ENCODE measurements at regions not wholly inside any gene's neighbourhood (a gene's known extent, or its start where the extent isn't known, plus 50 kb on each side); places are given as distances from the start of the nearest gene placed in this dataset.

DNA sequence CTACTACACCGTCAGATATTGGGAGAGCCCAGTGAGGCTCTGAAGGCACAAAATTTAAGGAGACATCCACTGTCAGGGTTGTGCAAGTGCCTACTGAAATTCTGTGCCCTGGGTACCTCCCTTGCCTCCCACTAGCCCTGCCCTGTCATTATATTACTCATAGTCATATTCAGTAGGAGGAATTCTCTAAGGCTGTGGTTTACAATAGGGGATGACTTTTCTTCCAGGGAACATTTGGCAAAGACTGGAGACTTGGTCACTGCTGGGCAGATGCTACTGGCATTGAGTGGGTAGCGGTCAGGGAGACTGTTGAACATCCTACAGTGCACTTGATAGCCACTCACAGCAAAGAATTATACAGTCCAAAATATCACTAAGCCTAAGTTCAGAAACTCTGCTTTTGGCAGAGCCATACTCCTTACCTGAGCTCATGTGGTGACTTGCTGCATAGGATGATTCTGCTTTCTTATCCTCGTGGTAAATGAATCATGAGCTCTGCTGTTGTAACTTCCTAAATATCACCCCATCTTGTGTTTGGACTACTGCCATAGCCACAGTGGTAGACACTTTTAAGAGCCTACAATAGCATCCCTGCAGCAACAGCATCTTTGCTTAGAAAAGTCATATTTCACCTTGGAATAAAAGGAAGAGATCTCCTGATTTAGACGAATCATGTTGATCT, 563.4 kb upstream of the PLXNA2 start:
- no peak for DNase-seq

DNA sequence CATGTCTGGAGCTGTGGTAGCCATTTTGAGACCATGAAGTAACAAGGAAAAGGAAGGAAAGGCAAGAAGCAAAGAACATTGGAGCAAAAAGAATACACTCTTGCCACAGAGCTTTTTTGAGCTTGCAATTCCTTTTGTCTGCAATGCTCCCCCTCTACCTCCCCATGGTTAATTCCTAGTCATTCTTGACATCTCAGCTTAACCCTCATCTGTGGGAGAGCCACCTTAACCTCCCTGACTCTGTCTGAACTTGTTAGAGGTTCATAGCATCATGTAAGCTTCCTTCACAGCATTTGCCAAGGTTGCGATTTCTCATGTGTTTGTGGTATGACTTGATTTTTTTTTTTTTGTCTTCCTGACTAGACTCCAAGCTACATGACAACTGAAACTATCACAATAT, 564.1 kb upstream of the PLXNA2 start:
- DNase-seq: no peak

DNA sequence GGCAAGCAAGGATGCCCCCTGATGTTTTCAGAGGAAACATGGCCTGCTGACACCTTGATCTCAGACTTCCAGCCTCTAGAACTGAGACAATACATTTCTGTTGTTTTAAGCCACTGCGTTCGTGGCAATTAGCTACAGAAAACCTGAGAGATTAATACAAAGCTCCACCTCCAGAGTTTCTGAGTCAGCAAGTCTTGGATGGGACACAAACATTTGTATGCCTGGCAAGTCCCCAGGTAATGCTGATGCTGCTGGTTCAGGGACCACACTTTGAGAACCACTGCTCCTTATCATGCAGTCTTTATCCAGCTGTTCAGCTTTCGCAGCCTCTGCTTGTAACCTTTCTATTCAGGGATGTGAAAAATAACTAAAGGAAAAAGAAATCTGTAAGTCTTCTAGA, 565.7 kb upstream of the PLXNA2 start:
- DNase-seq: no peak

DNA sequence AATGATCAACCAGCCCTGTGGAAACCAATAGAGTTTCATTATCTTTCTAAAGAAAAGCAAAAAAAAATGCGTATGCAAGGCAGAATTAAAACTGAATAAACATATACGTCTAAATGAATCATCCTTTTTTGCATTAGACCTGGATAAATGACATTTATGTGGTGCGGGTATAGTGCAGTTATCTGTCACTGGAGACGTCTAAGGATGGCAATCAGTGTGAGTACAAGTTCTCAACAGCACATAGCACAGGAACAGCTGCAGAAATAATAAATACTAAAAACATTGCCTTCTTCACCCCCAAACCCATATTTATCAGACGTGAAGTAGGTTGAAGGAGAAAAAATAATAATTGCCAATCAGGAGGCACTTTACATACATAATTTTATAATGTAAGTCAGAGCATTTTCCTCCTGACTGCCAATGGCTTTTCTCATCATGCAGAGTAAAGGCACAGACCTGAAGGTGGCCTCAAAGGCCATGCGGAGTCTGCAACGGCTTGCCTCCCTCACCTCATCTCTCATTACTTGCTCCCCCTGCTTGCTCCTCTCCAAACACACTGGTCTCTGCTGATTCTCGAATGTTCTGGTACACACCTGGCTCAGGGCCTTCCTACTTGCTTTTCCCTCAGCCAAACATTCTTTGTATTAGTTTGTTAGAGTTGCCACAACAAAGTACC, 574.7 kb upstream of the PLXNA2 start:
- DNase-seq: no peak

DNA sequence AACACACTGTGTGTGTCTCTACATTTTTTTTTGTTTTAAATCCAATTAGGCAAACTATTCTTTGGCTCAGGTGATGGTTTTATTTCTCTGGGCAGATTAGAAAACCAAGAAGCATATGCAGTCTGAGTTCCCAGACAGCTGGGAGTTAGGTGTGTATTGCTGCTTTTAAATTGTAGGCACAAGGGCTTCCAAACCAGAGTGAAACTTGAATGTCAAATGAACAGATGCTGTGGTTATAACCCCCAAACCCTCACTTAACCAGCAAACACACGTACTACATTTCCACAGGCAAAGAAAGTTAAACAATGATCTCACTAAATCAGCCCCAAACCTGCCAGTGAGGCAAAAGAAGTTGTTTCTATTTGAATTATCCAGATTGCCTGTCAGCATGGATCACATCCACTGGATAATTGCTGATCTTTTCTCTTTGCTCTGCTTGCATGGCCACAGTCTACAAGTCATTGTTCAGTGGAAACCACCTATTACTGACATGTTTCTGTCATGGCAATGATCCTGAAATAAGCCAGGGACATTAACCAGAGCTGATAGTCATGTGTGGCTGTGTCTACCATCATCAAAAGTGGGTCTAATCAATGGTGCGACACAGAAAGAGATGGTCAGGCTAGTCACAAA, 576.5 kb upstream of the PLXNA2 start:
- no peak for DNase-seq

DNA sequence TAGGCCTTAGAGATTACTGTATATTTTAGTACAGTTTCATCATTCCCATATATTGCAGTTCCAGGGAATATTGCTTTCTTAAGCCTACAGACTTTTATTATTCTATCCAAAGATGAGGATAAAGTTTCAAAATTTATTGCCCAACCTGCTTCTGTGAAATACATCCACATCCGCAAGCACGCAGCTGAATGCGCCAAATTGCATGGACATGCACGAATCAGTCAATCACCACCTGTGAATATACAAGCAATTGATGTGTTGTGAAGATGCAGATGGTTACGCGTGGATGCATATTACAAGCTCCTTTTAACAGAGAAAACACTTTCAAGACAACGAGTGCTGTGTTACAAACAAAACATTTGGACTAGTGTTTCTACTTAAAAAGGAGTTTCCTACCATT, 577.8 kb upstream of the PLXNA2 start:
- DNase-seq: no peak

DNA sequence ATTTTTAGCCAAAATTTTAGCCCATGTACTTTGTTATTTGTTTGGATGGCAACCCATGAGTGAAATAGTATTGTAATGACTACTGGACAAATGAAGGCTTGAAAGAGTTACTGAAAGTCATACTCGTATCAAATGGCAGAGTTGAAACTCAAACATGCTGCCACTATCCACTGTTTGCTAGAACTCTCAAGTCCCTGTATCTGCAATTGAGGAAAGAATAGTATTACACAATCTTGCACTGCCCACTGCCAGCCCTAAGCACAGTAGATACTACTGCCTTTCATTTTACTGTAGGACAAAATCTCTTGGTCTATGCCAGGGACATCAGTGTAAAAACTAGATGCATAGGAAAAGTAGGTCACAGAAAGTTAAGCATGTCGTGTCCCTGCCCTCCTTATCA, 581.1 kb upstream of the PLXNA2 start:
- DNase-seq: no peak

DNA sequence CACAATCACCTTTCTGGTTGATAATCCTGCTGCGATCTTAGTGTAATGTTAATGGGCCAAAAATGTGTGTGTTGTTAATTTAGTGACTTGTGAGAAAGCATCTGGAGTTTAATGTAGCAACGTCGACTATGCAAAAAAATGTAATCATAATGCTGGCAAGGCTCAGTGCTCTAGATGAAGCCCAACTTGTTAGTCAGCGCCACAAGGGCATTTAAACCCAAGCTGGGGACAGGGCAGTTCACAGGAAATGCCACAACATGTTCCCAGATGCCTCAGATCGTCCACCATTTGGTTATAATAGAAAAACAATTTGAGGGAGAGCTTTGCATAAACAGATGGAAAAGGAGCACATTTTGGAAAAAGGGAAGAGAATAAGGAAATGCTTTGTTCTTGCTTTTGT, 585.4 kb upstream of the PLXNA2 start:
- no peak for DNase-seq

DNA sequence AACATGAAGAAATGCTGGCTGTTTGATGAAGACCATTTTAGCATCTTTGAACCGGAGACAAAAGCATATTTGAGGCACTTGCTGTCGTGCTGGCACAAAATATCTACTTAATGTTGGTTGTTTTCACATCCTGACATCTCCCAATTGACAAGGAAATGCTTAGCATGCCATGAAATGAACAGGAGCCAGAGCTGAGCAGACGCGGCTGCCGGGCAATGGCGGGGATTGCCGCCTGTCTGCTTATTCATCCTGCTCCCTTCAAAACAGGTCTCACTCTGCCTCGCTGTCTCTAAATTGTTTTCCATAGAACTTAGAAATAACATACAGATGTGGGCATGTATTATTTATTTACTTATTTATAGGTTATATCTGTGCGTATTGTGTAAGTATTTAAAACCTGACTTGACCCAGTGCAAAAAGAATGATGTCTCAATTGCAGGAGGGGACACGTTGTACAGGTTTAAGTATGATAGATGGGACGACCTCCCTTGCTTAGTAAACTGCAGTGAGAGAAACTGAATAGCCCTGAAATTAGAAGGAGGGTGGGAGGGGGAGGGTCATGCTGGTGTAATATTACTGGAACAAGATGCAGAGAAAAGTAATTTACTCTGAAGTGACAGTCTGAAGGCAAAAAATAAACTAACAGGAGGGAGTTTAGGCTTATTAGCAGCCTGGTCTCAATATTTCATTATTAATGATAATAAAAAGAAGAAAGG, 590.4 kb upstream of the PLXNA2 start:
- DNase-seq: no peak

DNA sequence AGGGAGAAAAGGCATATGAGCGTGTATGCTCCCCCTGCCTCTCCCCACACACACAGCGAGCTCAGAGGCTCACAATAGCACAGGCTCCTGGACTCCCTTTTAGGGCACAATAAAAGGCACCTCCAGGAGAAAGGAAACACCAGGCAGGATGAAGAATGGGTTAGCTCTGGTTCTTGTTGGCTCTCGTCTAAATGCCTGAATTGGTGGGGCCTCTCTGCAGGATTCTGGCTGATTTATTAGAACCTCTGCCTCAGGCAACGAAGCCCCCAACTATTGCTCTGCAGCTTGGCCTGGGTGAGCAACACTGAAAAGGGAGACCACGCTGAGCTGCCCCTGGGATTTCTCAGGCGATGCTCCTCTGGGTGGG, 590.9 kb upstream of the PLXNA2 start:
- DNase-seq: no peak

DNA sequence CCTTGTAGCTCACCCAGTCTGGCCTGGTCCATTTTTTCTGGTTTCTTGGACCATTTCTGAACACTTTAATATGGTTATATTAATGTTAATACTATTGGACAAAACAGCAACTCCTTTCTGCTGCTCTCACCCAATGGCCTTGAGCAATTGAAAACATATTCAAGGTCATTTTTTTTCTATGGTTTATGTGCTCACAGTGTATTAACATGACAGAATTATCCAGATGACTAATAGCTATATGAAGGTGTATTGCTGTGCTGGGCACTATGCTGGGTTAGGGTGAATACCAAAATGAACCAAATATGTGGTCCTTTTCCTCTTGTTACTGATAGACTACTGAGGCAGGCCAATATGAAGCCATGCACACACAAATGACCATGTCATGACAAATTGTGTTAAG, 591.6 kb upstream of the PLXNA2 start:
- DNase-seq: no peak

DNA sequence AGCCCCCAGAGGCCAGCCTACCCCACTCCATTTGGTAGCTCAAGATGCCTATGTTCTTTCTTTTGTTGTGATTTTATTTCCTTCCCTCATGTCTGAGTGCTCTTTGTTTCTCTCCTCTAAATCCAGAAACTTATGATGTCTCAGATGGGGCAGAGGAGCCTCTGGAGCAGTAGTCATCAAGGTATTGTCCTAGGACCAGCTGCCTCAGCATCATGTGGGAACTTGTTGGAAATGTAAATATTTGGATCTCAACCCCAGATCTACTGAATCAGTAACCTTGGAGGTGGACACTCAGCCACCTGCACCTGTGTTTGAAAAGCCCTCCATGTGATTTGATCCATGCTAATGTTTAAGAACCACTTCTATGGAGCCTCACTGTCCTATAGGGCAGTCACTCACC, 593.1 kb upstream of the PLXNA2 start:
- DNase-seq: peak; percentile 89

DNA sequence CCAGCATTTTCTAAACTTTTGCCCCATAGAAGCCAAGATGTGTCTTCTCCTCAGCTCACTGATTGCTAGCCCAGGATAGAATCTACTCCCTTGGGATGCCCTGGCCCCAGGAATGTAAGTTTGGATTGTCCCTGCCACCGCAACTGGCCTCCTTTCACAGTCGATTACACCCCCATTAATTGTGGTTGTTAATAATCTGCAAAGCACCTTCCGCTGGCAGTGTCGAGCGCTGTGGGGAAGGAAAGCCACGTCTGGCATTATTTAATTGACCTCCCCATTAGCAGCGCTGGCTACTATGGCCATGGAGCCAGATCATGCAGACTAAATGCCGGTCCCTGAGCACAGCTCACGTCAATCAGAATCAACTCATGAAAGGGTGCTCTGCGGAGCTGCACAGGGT, 597.3 kb upstream of the PLXNA2 start:
- DNase-seq: no peak

DNA sequence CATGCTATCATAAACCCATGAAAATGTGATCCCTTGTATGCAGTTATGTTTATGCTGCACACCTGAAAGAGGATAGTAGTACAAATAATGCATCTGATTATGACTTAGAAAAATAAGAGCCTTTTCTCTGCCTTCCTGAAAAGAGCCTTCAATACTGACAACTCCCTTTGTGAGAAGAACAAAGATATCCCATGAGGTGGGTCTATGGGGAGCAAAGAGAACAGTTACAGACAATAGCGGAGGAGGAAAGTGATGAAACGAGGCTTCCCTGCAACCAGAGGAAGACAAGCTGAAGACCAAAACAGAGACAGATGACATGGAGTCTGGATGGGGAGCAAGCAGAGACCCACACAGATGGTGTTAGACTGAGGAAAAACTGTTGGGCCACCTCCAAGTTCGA, 598.3 kb upstream of the PLXNA2 start:
- DNase-seq: no peak

DNA sequence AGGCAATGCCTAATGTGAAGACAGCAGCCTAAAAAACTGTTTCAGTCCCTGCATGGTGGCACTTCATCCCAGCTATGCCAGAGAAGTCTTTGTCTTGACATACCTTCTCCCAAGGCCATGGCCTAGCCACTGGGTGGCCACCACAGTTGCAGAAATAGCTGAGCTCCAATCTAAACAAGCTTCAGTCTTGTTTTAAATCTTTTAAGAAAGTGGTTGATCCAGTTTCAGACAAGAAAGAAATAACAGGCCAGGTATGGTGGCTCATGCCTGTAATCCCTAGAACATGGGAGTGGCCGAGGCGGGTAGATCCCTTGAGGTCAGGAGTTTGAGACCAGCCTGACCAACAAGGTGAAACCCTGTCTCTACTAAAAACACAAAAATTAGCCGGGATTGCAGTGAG, 600.0 kb upstream of the PLXNA2 start:
- no peak for DNase-seq

DNA sequence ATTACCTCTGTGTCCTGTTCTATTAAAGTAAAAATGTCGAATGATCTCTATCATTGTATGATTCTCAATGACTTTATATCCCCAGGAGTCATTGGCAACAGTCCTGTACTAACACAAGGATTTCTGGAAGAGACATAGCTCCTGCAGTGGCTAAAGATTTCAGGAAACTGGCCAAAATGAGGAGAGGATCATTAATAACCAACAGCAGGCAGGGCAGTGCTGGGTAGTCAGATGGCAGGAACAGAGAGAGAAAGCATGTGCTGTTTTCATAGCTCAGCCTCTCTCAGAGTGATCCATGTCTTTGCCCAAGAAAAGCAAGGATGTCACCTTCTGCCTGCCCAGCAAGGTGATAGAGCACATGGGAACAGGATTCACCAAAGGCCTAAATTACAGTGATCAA, 604.7 kb upstream of the PLXNA2 start:
- no peak for DNase-seq

DNA sequence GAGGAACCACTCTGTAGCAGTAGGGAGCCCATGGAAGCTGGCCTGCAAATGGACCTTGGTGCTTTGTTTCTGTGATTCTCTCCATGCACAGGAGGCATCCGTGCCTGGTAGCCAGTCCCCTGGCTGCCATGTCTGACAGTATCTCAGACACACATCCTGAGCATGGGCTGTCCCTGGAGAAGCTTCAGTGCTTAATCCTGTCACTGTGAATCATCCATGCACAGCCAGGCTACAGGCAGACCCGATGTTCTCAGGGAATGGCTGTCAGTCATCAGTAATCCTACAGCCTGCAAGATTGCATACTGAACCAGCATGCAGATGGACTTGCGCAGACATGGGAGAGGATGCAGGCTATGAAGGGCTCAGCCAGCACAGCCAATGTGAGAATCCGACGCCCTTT, 606.3 kb upstream of the PLXNA2 start:
- no peak for DNase-seq

DNA sequence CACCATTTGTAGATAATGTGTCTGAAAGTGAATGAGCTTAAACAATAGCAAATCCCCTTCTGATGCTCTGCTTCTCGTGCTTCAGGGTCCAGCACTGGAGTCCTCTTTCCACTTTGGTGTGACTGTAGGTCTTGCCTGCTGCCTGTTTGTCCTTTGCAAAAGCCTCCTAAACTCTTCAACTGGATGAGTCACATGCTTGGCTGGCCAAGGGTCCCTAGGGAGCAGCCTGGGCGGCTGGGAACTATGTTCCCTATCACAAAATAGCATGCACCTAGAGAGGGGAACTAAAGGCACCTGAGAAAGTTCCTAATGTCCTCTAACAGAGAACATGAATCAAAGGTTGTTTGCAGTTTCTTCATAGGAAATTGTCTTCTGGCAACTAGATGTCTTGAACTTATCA, 607.2 kb upstream of the PLXNA2 start:
- DNase-seq: no peak

DNA sequence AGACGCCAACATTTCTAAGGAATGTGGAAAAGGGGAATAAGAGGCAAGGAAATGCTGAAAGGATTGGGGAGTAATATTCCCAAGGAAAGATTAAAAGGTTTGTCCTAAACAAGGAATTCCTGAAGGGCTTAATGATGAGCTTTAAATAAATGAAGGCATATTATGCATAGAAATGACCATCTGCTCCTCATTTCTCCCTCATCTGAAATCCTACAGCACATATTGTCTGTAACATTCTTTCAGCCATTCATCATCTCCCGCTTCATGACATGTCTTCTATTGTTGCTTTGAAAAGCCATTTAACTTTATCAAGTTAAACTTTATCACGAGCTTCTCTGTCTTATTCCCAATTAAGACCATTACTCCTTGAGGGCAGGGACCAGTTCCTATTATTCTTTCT, 608.7 kb upstream of the PLXNA2 start:
- no peak for DNase-seq

DNA sequence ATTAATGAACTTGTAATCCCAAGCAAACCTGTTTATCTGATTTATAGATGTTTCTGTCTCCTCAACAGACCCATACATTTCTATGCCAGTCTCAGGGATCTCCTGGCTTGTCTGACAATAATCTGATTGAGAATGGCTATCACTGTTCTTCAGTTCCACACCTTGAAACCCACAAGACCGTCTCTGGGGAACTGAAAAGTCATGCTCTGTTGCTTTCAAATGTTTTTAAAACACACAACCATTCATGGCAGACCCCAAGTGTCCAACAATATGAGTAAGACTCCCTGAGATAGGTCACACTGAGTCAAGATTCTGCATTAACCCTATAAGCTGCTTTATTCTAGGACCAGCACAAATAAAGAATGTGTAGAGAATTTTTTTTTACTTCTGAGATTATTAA, 611.2 kb upstream of the PLXNA2 start:
- no peak for DNase-seq

DNA sequence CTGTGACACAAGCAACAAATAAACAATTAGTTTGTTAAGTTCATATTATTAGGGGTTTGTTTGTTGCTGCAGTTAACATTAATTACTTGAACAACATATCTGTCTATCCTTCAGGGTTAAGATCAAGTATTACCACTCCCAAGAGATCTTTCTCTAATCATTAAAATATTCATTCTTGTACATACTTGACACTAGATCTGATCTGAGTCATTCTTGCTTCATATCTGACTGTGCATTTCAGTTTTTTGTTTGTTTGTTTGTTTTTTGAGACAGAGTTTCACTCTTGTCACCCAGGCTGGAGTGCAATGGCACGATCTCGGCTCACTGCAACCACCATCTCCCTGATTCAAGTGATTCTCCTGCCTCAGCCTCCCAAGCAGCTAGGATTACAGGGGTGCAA, 613.3 kb upstream of the PLXNA2 start:
- no peak for DNase-seq

DNA sequence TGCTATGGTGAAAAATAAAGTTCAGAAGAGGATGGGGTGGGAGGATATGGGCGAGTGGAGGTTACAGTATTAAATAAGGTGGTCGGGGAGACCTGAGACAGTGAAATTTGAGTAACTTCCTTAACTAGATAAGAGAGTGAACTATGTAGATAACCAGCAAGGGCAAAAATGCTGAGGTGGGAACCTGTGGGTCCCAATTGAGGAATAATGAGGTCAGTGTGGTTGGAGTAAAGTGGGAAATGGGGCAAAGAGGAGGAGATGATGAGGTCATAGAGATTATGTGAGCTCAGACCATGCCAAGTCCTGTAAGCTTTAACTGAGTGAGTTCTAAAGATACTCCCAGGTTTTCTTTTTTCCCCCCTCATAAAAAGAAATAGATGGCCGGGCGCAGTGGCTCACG, 614.6 kb upstream of the PLXNA2 start:
- no peak for DNase-seq

DNA sequence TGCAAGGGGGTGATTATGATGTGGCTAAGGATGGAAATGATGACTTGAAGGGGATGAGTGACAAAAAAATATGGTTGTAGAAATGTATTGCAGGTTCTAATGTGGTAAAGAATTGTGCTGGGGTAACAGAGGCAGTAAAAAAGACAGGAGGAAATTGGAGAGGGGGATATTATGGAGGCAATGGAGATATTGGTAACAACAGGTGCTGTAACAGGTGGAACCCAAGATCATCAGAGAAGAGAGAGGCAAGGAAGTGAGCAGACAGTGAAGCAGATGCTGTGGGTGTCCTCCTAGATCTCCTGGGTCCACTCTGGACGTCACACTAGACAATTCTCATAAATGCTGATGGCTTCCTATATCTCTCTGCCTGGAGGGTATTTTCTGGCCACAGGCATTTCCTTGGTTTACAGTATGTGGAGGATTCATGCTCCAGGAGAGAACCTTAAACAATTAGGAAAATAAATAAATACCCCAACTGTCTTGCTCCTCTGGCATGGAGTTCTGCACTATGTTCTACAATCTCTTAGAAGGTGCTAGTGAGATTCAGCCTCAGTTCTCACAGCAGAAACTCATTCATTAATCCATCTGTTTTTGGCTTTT, 620.3 kb upstream of the PLXNA2 start:
- no peak for DNase-seq
